HG03175 (cell line): ENCODE measurements at regions not wholly inside any gene's neighbourhood (a gene's known extent, or its start where the extent isn't known, plus 50 kb on each side); places are given as distances from the start of the nearest gene placed in this dataset.

ENCODE experiments used
- ATAC-seq: cut with Tn5 transposase; IDR thresholded peaks from one replicate; pipeline ENCODE4 v1.9.1; 2021; ENCODE audit warnings: mild to moderate bottlenecking, moderate library complexity; ENCODE audit not compliant: unreplicated experiment

DNA sequence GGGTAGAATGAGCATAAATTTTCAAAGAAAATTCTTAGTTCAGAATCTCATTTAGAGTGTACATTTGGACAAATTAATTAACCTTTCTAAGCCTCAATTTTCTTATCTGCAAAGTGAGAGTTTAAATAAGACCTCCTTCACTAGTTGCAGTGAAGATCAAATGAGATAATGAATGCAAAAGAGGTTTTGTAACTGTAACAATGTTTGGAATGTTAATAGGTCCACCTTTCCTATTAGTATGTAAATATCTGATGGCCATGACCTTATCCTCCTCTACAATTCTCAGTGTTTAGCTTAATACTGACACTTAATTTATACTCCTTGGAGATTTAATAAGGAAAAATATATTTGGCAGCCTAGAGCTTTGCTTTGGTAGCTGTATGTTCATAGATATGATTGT lies 138.8 kb downstream of the GABRG1 start:
- ATAC-seq: no peak

DNA sequence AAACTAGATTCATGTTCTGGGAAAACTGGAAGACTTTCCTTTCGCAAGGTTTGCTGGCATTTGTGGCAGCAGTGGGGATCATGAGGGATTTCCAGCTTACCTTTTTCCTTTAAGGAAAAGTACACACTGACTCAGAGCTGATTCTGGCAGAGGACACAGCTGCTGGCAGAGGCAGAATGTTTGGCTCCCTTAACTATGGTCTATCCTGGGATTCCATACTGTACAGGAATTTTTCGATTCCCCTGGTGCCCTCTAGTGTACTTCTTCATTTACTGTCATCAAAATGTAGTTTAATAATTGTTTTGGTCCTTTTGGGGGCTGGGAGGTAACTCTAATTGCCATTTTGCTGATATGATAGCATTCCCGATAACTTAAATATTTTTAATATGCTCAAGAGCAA lies 152.7 kb downstream of the GABRG1 start:
- ATAC-seq: no peak

DNA sequence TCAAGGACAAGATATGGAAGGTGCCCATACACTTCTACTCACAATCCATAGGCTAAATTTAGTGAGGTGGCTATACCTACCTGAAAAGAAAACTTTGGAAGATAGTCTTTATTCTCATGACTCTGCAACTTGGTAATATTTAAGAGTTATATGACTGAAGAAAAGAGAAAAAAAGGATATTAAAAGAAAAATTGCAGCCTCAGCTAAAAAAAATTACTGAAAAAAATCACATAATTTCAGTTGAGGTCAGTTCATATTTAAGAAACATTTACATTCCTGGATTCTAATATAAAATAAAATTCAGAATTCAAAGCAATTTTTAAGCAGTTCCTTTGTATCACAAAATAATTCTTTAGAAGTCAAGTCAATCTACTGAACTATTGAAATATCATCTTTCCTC lies 166.5 kb downstream of the GABRG1 start:
- no peak for ATAC-seq

DNA sequence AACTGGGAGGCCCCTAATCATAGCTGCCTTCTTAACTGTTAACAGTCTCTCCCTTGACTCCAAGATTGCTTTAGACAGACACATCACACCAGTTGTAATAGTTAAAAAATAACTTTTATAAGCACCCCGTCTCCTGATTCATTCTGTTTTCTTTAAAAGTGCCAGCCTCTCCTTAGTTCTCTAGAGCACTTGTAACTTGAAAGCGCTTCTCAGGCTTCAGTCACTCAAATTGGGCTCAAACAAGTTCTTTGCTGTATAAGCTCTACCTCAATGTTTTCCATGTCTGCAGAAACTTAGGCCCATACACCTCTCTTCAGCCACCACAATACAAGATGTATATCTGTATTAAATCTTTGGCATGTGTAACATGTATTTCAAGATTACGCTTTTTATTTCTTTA lies 169.6 kb downstream of the GABRG1 start:
- no peak for ATAC-seq

DNA sequence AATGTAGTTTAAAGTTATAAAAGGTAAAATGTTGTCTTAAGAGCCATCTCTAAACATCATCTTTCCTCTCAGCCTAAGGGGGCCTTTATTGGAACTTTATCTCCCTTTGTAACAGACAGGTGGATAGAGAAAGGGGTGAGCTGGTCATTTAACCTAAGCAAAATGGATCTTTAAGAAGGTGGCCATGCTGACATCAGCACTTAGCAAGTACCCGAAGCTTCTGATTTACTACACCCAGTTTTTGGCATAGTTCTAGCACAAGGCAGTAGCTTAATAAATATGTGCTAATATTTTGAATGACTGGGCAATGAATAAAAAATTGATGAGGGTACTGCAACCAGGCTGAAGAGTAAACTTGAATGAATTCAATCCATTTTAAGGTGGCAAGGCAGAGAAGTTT lies 172.7 kb downstream of the GABRG1 start:
- no peak for ATAC-seq

DNA sequence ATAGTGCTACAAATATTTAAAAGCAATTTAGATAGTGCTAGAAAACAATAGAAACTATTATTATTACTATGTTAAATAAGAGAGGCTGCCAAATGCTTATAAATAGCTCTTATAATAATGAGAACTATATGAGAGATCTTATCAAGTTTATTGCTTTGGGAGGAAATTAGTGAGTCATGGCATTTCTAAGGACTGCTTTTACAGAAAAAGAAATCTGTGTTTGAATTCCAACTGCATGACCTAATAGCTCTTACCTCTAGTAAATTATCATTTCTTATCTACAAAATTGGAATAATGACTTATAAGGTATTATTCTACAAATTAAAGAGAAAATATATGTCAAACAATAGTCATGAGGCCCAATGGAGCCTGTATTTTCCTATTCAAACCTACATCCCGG lies 177.2 kb downstream of the GABRG1 start:
- ATAC-seq: no peak

DNA sequence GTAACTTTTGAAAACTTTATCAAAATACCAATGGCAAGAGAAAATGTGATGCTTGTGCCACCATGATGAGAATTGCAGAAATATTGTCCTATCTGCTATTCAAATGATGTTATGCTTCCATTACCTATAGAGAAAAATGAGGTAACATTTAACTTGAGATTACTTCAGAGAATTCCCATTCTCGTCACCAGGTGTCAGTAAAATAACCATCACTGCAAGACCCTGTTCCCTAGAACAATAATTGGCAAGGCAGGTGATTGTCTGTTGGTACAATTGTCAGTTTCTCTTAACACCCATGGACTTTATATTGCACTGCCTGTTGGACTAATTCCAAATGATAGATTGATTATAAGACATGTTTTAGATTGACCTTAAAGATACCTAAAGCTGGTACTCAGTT lies 179.9 kb downstream of the GABRG1 start:
- ATAC-seq: no peak

DNA sequence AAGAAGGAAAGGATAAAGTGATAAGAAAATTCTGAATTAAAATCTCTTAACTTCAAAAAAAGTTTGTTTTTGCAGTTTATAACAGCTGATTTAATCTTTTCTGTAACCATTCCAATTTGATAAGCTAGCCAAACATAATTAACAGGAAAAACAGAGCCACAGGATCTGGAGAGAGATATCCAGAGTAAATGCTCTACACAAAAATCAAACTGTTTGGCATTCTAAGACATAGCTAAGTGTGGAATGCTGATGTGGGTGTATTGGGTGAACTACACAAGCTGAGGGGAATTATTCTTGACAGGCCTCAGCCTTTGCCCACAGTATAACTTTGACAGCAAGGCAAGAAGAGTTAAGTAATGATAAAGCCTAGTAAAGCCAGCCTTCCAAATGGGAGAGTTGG lies 184.8 kb downstream of the GABRG1 start:
- ATAC-seq: no peak

DNA sequence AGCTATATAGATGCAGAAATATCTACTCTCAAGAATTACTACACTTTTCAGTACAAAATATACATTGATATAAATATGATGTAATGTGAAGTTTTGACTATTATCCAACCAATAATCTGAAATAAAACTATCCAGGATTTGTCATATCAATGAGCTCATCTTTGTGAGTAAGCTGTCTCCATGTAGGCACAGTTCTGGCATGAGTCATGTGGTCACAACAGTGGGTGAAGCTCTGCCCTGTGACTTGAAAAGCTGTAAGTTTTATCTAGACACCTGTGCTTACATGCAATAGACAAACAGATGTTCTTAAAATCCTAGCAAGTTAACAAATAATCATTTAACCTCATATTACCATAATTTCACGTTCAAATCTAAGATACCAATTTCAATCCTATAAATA lies 192.7 kb downstream of the GABRG1 start:
- ATAC-seq: no peak

DNA sequence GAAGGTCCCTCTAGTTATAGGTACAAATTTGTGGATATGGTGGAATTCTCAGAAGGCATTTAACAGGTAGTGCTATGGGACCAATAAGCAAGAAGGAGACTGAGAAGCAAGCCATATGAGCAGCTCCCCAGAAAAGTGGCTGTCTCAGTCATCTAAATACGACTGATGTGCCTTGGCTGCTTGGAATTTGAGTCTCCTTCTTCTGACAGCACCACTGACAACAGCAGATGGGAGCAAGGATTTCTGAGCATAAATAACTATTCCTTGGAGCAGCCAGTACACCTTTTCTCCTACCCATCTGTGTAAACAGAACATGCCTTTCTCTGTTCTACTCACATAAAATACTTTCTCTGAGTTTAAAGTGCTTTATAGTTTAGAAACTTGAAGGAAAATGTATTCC lies 196.2 kb downstream of the GABRG1 start:
- ATAC-seq: no peak

DNA sequence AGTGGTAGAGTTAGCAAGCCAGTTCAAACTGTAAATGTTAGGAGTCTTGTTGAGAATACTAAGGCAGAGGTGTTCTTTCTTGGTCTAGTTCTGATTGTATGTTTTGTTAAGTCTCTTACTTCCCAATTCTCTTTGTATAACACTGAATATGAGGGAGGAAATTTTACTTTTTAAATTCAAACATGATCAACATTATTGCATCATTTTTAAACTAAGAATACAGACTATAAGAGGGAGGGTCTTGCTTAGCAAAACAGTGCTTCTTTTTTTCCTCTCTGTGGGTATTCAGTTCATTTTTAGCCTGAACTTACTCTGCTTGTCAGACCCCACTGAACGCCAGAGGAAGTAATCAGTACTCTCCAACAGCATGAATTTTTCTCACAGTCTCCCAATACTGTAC lies 198.0 kb downstream of the GABRG1 start:
- ATAC-seq: no peak

DNA sequence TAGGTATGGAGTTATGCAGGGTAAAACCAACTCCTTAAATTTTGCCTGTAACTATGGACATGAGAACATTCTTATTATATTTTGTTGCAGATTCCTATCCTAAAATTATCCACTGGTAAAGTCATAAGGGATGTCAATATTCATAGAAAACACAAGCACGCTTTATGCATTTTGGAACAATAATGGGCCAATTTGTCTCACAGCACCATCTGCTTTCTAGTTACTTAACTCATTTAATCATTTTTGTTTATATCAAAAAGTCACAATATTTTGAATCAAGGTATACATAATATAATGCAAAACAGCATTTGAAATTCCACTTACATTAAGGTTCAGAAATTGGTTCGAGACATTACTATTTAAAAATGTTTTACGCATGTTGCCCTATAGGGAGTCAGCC lies 203.0 kb downstream of the GABRG1 start:
- no peak for ATAC-seq

DNA sequence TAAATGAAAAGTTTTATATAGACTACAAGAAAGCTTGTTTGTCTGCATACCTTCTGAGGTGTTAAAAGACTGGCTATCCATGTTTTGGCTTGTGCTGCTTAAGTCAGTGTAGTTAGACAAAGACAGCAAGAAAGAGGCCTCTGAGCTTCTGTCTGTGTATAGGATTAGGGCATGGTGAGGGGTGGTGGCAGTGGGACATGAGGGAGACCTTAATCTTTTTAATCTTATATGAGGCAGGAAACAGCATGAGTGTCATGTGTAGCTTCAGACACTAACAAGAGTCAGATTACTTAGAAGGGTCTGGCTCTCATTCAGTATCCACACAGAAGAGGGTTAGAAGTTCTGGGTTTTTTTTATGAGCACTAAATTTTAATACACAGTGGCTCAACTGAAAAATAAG lies 213.3 kb downstream of the GABRG1 start:
- no peak for ATAC-seq

DNA sequence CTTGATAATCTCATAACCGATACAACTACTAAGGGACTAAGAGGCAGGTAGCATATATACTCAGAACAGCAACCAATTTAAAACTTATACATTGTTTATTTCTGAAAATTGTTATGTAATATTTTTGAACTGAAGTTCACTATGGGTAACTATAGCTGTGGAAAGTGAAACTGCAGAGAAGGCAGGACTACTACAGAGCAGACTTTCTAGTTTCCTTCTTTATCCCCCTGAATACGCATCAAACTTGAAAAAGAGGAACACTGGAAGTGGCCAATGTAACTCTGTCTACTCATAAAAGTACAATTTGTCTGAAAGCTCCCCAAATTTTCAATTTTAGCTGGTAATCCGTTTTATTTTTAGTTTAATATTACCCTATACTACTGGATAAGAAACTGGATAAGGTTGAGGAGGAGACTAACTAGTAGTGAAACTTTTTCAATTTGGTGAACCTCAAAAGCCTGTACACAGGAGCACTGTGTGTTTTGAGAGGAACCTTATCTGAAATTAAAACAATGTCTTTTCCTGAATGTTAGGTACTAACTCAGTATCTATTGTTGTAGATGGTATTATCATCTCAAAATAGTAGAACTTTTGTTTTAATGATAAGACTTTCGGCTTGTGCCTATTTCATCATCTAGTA lies 225.8 kb downstream of the GABRG1 start:
- no peak for ATAC-seq

DNA sequence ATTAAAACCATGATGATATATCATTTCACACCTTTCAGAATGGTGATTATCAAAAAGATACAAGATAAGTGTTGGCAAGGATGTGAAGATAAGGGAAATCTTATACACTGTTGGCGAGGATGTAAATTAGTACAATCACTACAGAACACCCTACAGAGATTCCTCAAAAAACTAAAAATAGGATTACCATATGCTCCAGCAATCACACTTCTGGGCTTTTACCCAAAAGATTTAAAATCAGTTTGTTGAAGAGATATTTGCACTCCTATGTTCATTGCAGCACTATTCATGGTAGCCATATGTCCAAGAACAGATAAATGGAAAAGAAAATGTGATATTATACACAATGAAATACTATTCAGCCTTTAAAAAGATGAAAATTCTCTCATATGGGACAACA lies 240.4 kb downstream of the GABRG1 start:
- ATAC-seq: no peak

DNA sequence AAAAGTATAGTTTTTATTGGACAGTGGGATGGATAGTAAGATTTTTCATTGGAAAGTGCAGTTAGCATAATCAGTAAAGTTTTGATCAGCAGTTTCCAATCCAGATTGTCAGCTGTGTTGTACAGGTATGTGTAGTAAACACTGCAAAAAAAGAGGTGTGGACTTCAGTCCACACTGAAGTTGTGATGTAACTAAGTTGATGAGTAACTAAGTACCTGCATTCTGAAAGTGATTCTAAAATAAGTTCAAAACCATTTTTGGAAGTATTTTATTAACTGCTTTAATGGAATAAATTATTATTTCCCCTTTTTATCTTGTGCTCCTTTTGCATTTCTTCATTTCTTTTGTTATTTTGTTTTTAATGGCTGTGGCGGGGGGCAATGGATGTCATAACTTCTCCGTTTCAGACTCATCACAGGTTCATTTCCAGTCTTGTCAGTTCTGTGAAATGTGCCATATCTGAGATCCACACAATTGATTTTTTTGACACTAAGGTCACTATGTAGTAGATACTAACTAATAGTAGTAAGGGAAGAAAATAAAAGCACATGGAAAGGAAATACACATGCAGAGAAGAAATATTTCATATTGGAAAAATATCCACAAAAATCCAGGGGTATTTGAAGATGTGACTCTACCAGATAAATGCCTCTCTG lies 247.5 kb downstream of the GABRG1 start:
- ATAC-seq: no peak

DNA sequence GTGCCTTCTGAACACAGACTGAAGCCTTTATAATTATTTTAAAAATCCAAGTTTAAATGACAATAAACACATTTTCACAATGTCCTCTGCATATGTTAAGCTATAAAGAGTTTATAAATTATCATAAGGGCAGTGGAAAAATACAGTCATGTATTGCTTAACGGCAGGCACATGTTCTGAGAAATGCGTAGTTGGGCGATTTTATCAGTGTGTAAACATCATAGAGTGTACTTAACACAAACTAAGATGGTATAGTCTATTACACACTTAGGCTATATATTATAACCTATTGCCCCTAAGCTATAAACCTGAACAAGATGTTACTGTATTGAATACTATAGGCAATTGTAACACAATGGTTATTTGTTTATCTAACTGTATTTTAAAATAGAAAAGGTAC lies 254.7 kb downstream of the GABRG1 start:
- ATAC-seq: no peak

DNA sequence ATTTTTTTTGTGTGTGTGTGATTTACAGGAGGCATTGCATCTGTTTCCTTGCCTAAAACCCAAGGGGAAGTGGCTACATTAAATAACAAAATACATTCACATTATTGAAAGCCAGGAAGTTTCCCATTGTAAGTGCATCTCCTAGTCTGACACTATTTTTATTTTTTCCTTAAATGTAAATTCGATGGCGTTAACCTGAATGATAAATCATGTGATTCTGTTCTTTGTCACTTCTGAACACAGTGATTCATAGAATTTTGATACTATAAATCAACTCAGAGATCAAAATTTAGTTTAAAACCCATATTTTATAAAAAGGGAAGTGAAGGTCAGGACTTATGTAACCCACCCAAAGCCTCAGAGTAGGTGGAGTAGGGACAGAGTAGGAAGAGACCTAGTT lies 258.1 kb downstream of the GABRG1 start:
- ATAC-seq: no peak

DNA sequence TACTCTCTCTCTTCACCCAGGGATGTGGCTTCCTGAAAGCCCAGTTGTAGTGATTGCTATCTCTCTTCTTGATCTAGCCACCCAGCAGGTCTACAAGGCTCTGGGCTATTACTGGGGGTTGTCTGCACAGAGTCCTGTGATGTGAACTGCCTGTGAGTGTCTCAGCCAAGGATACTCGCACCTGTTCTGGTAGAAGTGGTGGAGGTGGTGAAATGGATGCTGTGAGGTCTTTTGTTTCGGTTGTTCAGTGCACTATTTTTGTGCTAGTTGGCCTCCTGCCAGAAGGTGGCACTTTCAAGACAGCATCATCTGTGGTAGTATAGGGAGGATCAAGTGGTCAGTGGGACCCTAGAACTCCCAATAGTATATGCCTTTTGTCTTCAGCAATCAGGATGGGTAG lies 268.0 kb downstream of the GABRG1 start:
- no peak for ATAC-seq

DNA sequence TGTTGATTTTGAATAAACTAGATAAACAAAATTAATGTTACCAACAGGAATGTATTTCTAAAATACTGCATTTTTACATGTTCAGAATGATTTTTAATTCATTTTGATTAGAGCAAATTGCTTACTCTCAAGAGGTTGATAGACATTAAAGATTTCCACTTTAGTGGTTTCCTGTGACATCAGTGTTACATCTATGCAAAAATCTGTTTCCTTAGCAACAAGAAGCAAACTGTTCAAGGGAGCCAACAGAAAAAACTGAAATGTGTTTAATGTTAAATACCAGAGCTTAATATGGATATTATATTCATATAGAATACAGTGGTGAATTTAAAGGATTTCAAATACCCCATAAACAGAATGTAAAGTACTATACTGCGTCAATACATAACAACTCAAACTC lies 277.8 kb downstream of the GABRG1 start:
- ATAC-seq: no peak

DNA sequence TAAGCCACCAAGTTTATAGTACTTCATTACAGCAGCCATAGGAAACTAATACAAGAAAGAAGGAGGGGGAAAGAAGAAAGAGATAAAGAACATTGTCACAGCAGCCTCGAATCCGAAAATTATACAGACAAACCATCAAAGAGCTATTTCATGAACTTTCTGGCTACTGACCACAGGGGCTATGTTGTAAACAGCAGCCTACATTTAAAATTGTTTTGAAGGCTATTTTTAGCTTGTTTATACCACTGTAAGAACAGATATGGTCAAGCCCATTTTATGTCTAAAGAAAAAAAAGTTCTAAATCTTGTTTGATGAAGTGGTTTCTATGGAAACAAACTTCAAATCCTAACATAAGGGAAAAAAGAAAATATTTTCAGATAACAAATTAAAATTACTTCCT lies 282.1 kb downstream of the GABRG1 start:
- ATAC-seq: no peak

DNA sequence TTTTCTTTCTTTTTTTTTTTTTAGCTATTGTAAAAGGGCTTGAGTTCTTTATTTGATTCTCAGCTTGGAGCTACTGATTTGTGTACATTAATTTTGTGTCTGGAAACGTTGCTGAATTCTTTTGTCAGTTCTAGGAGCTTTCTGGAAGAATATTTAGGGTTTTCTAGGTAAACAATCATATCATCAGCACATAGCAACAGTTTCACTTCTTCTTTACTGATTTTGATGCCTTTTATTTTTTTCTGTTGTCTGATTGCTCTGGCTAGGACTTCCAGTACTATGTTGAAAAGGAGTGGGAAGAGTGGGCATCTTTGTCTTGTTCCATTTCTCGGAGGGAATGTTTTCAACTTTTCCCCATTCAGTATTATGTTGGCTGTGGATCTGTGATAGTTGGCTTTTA lies 292.2 kb downstream of the GABRG1 start:
- ATAC-seq: no peak

DNA sequence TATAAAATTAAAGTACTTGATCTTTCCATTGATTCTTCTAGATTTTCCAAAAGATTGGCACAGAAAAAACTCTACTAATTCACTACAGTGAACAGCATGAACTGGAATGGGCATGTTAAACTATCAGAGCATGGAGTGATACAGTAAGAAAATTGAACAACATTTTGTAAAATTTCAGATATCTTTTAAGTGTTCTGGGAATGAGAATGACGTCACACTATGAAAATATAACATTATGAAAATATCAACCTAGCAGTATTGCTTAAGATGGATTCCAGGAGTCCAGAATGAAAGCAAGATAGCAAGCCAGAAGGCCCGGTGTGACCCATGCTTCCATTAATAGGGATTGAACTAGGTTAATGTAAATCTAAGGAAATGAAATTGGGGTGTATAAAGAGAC lies 319.9 kb downstream of the GABRG1 start:
- ATAC-seq: no peak
